ENCODE measurements at regions not wholly inside any gene's neighbourhood (a gene's known extent, or its start where the extent isn't known, plus 50 kb on each side); places are given as distances from the start of the nearest gene placed in this dataset.
"Not testable (repeated sequence)": the region's sequence is repeated elsewhere in the genome, so short reads cannot be mapped to it uniquely, and the experiment has no call there.

GRCh38 chr17:65311261-65311660 is 174.1 kb downstream of the RGS9 start:
- Histone ChIP-seq H3K4me3 (ENCODE audit: extremely low read depth, insufficient read depth, low read length, poor library complexity, severe bottlenecking) (no peak overlapping the region), H3K4me1 (ENCODE audit: control insufficient read depth, insufficient read depth, low read length, poor library complexity, severe bottlenecking) (peaks cover 28% of the 10 kb centered on the region), H3K27ac (ENCODE audit: low read depth, low read length, severe bottlenecking) (no peak overlapping the region), H3K9me3 (ENCODE audit: control insufficient read depth, low read length) (no peaks in the 10 kb centered on the region), H3K36me3 (ENCODE audit: control insufficient read depth, insufficient read depth, low read length) (no peaks in the 10 kb centered on the region)
- WGBS, 2 experiments (ENCODE audit: insufficient coverage in 2 of 2): 92 to 95% methylated on average over 4 to 5 of the region's 5 CpGs

- peaks cover 15% of the 10 kb centered on the region for H3K9me3 ChIP-seq (ENCODE audit: control insufficient read depth, low read length)
- WGBS, 2 experiments (ENCODE audit: insufficient coverage in 2 of 2): 100% methylated on average over 1 to 2 of the region's 3 CpGs
- H3K36me3 ChIP-seq (ENCODE audit: control insufficient read depth, insufficient read depth, low read length): no peaks in the 10 kb centered on the region
- H3K4me1 ChIP-seq (ENCODE audit: control insufficient read depth, insufficient read depth, low read length, poor library complexity, severe bottlenecking): peaks cover 17% of the 10 kb centered on the region
- no peak overlapping the region for H3K27ac ChIP-seq (ENCODE audit: low read depth, low read length, severe bottlenecking)
- H3K4me3 ChIP-seq (ENCODE audit: extremely low read depth, insufficient read depth, low read length, poor library complexity, severe bottlenecking): no peak overlapping the region
Observed at GRCh38 chr17:65307961-65308316, 170.8 kb downstream of the RGS9 start.

- H3K4me3 ChIP-seq (ENCODE audit: extremely low read depth, insufficient read depth, low read length, poor library complexity, severe bottlenecking): no peak overlapping the region
- H3K27ac ChIP-seq (ENCODE audit: low read depth, low read length, severe bottlenecking): no peak overlapping the region
- H3K36me3 ChIP-seq (ENCODE audit: control insufficient read depth, insufficient read depth, low read length): no peaks in the 10 kb centered on the region
- WGBS, 2 experiments (ENCODE audit: insufficient coverage in 2 of 2): 86 to 93% methylated on average over 5 to 7 of the region's 9 CpGs
- H3K9me3 ChIP-seq (ENCODE audit: control insufficient read depth, low read length): peaks cover 17% of the 10 kb centered on the region
- peaks cover 11% of the 10 kb centered on the region for H3K4me1 ChIP-seq (ENCODE audit: control insufficient read depth, insufficient read depth, low read length, poor library complexity, severe bottlenecking)
Observed at GRCh38 chr17:65307081-65307960, 170.2 kb downstream of the RGS9 start.

- peaks cover 17% of the 10 kb centered on the region for H3K9me3 ChIP-seq (ENCODE audit: control insufficient read depth, low read length)
- H3K4me1 ChIP-seq (ENCODE audit: control insufficient read depth, insufficient read depth, low read length, poor library complexity, severe bottlenecking): no peaks in the 10 kb centered on the region
- 91 to 100% methylated on average over 1 of the region's 1 CpG for WGBS, 2 experiments (ENCODE audit: insufficient coverage in 2 of 2)
- no peak overlapping the region for H3K27ac ChIP-seq (ENCODE audit: low read depth, low read length, severe bottlenecking)
- no peaks in the 10 kb centered on the region for H3K36me3 ChIP-seq (ENCODE audit: control insufficient read depth, insufficient read depth, low read length)
- no peak overlapping the region for H3K4me3 ChIP-seq (ENCODE audit: extremely low read depth, insufficient read depth, low read length, poor library complexity, severe bottlenecking)
Observed at GRCh38 chr17:65305778-65306177, 168.6 kb downstream of the RGS9 start.

GRCh38 chr17:65305116-65305515 is 167.9 kb downstream of the RGS9 start:
- no peaks in the 10 kb centered on the region for H3K4me1 ChIP-seq (ENCODE audit: control insufficient read depth, insufficient read depth, low read length, poor library complexity, severe bottlenecking)
- WGBS, 2 experiments (ENCODE audit: insufficient coverage in 2 of 2): 93 to 96% methylated on average over 7 of the region's 7 CpGs

GRCh38 chr17:65301882-65302281 is 164.7 kb downstream of the RGS9 start:
- not testable (repeated sequence) for H3K4me3 ChIP-seq (ENCODE audit: extremely low read depth, insufficient read depth, low read length, poor library complexity, severe bottlenecking); H3K36me3 ChIP-seq (ENCODE audit: control insufficient read depth, insufficient read depth, low read length); H3K27ac ChIP-seq (ENCODE audit: low read depth, low read length, severe bottlenecking)
- Histone ChIP-seq H3K9me3 (ENCODE audit: control insufficient read depth, low read length) (peaks cover 28% of the 10 kb centered on the region), H3K4me1 (ENCODE audit: control insufficient read depth, insufficient read depth, low read length, poor library complexity, severe bottlenecking) (peaks cover 14% of the 10 kb centered on the region)
- WGBS, 2 experiments (ENCODE audit: insufficient coverage in 2 of 2): 93 to 100% methylated on average over 2 to 3 of the region's 4 CpGs

More at GRCh38 chr17:65305116-65305515, 167.9 kb downstream of the RGS9 start:
- Histone ChIP-seq H3K4me3 (ENCODE audit: extremely low read depth, insufficient read depth, low read length, poor library complexity, severe bottlenecking) (no peak overlapping the region), H3K36me3 (ENCODE audit: control insufficient read depth, insufficient read depth, low read length) (no peaks in the 10 kb centered on the region), H3K9me3 (ENCODE audit: control insufficient read depth, low read length) (peaks cover 20% of the 10 kb centered on the region), H3K27ac (ENCODE audit: low read depth, low read length, severe bottlenecking) (no peak overlapping the region)

- Histone ChIP-seq H3K9me3 (ENCODE audit: control insufficient read depth, low read length) (peaks cover 27% of the 10 kb centered on the region), H3K4me1 (ENCODE audit: control insufficient read depth, insufficient read depth, low read length, poor library complexity, severe bottlenecking) (peaks cover 14% of the 10 kb centered on the region), H3K36me3 (ENCODE audit: control insufficient read depth, insufficient read depth, low read length) (no peaks in the 10 kb centered on the region), H3K4me3 (ENCODE audit: extremely low read depth, insufficient read depth, low read length, poor library complexity, severe bottlenecking) (no peak overlapping the region), H3K27ac (ENCODE audit: low read depth, low read length, severe bottlenecking) (no peak overlapping the region)
- 93% methylated on average over 2 of the region's 2 CpGs; no CpG with 5 or more reads in 1 of the 2 experiments for WGBS, 2 experiments (ENCODE audit: insufficient coverage in 2 of 2)
Observed at GRCh38 chr17:65301184-65301583, 164.0 kb downstream of the RGS9 start.

- H3K36me3 ChIP-seq (ENCODE audit: control insufficient read depth, insufficient read depth, low read length): no peaks in the 10 kb centered on the region
- WGBS, 2 experiments (ENCODE audit: insufficient coverage in 2 of 2): 81 to 89% methylated on average over 3 to 4 of the region's 5 CpGs
- H3K9me3 ChIP-seq (ENCODE audit: control insufficient read depth, low read length): peaks cover 12% of the 10 kb centered on the region
- H3K4me3 ChIP-seq (ENCODE audit: extremely low read depth, insufficient read depth, low read length, poor library complexity, severe bottlenecking): no peak overlapping the region
- H3K27ac ChIP-seq (ENCODE audit: low read depth, low read length, severe bottlenecking): peak overlapping the region; percentile 65
- peaks cover 17% of the 10 kb centered on the region for H3K4me1 ChIP-seq (ENCODE audit: control insufficient read depth, insufficient read depth, low read length, poor library complexity, severe bottlenecking)
Observed at GRCh38 chr17:65297916-65298315, 160.7 kb downstream of the RGS9 start.

GRCh38 chr17:65297384-65297783 is 160.2 kb downstream of the RGS9 start:
- no CpG with 5 or more reads among the region's 2 CpGs for WGBS, 2 experiments (ENCODE audit: insufficient coverage in 2 of 2)

GRCh38 chr17:65294181-65294719 is 157.1 kb downstream of the RGS9 start:
- peaks cover 22% of the 10 kb centered on the region for H3K4me1 ChIP-seq (ENCODE audit: control insufficient read depth, insufficient read depth, low read length, poor library complexity, severe bottlenecking)
- no peaks in the 10 kb centered on the region for H3K9me3 ChIP-seq (ENCODE audit: control insufficient read depth, low read length)
- no peaks in the 10 kb centered on the region for H3K36me3 ChIP-seq (ENCODE audit: control insufficient read depth, insufficient read depth, low read length)
- H3K27ac ChIP-seq (ENCODE audit: low read depth, low read length, severe bottlenecking): no peak overlapping the region
- WGBS, 2 experiments (ENCODE audit: insufficient coverage in 2 of 2): 21 to 50% methylated on average over 4 to 10 of the region's 10 CpGs
- H3K4me3 ChIP-seq (ENCODE audit: extremely low read depth, insufficient read depth, low read length, poor library complexity, severe bottlenecking): no peak overlapping the region

More at GRCh38 chr17:65297384-65297783, 160.2 kb downstream of the RGS9 start:
- no peaks in the 10 kb centered on the region for H3K36me3 ChIP-seq (ENCODE audit: control insufficient read depth, insufficient read depth, low read length)
- peak overlapping the region; percentile 65 for H3K27ac ChIP-seq (ENCODE audit: low read depth, low read length, severe bottlenecking)
- no peak overlapping the region for H3K4me3 ChIP-seq (ENCODE audit: extremely low read depth, insufficient read depth, low read length, poor library complexity, severe bottlenecking)
- peaks cover 11% of the 10 kb centered on the region for H3K9me3 ChIP-seq (ENCODE audit: control insufficient read depth, low read length)
- peaks cover 17% of the 10 kb centered on the region for H3K4me1 ChIP-seq (ENCODE audit: control insufficient read depth, insufficient read depth, low read length, poor library complexity, severe bottlenecking)

All from mesodermal cell (in vitro differentiated cells).